HepG2 (cell line): ENCODE measurements at regions not wholly inside any gene's neighbourhood (a gene's known extent, or its start where the extent isn't known, plus 50 kb on each side); places are given as distances from the start of the nearest gene placed in this dataset.

Experiments used
- ATAC-seq: fragments of 200-7000 bp; cut with Tn5 transposase; 3 replicates; pipeline ENCODE4 v1.9.1; 2020; ENCODE audit warnings: mild to moderate bottlenecking, moderate library complexity
- BruUV-seq: library from RNA; stranded (reverse); fragments of 400-500 nt; replicated peaks from 2 replicates; lab custom pipeline; 2021; lab: Mats Ljungman, UMichigan
- CTCF ChIA-PET: fragments of 300-600 bp; formaldehyde crosslinking; extraction: SDS; loops from one replicate; lab custom pipeline; 2021; ENCODE audit warnings: low total read pairs, inconsistent platforms, low intra/inter-chr PET ratio; lab: Yijun Ruan, JAX
- POLR2A ChIA-PET: fragments of 350-600 bp; sonication (Branson Sonifier 250); formaldehyde crosslinking; loops from one replicate; lab custom pipeline; 2020; ENCODE audit warnings: antibody characterized with exemption, inconsistent platforms; lab: Yijun Ruan, JAX
- DNase-seq: peaks from one replicate; pipeline ENCODE4 v3.0.0-alpha.2; 2015; ENCODE audit warnings: low spot score
- FAIRE-seq: peaks from 3 replicates; lab custom pipeline; 2011; peaks lifted over from hg19 to GRCh38; lab: Jason Lieb, UNC
- H2AFZ ChIP-seq: one replicate; pipeline ENCODE4 v1.6.1; 2011; ENCODE audit warnings: low read length, inconsistent platforms
- H3K27ac ChIP-seq: fragments of 300-600 bp; 3 replicates; pipeline ENCODE4 v1.8.0; 2011; ENCODE audit warnings: mixed run types, mild to moderate bottlenecking, mixed read lengths, low read length, inconsistent platforms; ENCODE audit not compliant: insufficient read depth; ENCODE audit errors: extremely low read length
- H3K27me3 ChIP-seq, 2 experiments: fragments of 200-600 bp in 1 of 2; 2 replicates in 1 of 2; 3 replicates in 1 of 2; pipeline versions ENCODE4 v1.6.0 to v1.8.0; 2011; ENCODE audit warnings: low read length in 2 of 2, mild to moderate bottlenecking in 2 of 2, moderate library complexity in 2 of 2, inconsistent platforms in 1 of 2; ENCODE audit not compliant: insufficient read depth in 2 of 2, control insufficient read depth in 1 of 2
- H3K36me3 ChIP-seq, 2 experiments: fragments of 200-600 bp in 1 of 2; replicated peaks in 1 of 2; 2 replicates in 1 of 2; 3 replicates in 1 of 2; pipeline versions ENCODE4 v1.5.1 to v1.8.0; 2011; ENCODE audit warnings: low read length in 2 of 2, inconsistent platforms in 1 of 2; ENCODE audit not compliant: insufficient read depth in 2 of 2, control insufficient read depth in 1 of 2
- H3K4me1 ChIP-seq: 2 replicates; pipeline ENCODE4 v1.5.1; 2012; ENCODE audit warnings: low read length, inconsistent platforms; ENCODE audit not compliant: insufficient read depth
- H3K4me2 ChIP-seq: 2 replicates; pipeline ENCODE4 v1.6.0; 2011; ENCODE audit warnings: low read depth, low read length, inconsistent platforms
- H3K4me3 ChIP-seq, 3 experiments: fragments of 200-600 bp in 1 of 3; sonication (generic), shearing (Covaris generic) in 1 of 3; replicated peaks in 1 of 3; 2 replicates each; pipeline ENCODE4 v1.5.1; 2011 to 2016; ENCODE audit warnings: low read length in 3 of 3, inconsistent platforms in 2 of 3, low read depth in 2 of 3, mild to moderate bottlenecking in 2 of 3, control low read depth in 1 of 3, mixed read lengths in 1 of 3; ENCODE audit not compliant: insufficient read depth in 1 of 3
- H3K79me2 ChIP-seq: one replicate; pipeline ENCODE4 v1.6.1; 2011; ENCODE audit warnings: low read length, inconsistent platforms; ENCODE audit not compliant: insufficient read depth
- H3K9ac ChIP-seq: 2 replicates; pipeline ENCODE4 v1.6.0; 2011; ENCODE audit warnings: mild to moderate bottlenecking, low read depth, low read length, inconsistent platforms; ENCODE audit not compliant: insufficient read depth
- H3K9me3 ChIP-seq: 2 replicates; pipeline ENCODE4 v1.5.1; 2012; ENCODE audit warnings: mild to moderate bottlenecking, low read length
- H4K20me1 ChIP-seq: 2 replicates; pipeline ENCODE4 v1.6.0; 2011; ENCODE audit warnings: inconsistent platforms, mild to moderate bottlenecking, low read length, moderate library complexity; ENCODE audit not compliant: insufficient read depth
- ATF7 ChIP-seq, 2 experiments: fragments of 450-650 bp in 1 of 2; sonication (generic) in 1 of 2; formaldehyde crosslinking in 1 of 2; IDR thresholded peaks; 2 replicates each; pipeline versions ENCODE4 v1.4.0 to v1.6.1; 2016 to 2020; ENCODE audit warnings: antibody characterized with exemption in 1 of 2, mild to moderate bottlenecking in 1 of 2, missing genetic modification reagents in 1 of 2
- SETDB1 ChIP-seq: sonication (generic); formaldehyde crosslinking; IDR thresholded peaks from 2 replicates; pipeline ENCODE4 v1.5.1; 2020; ENCODE audit warnings: missing genetic modification reagents, mild to moderate bottlenecking, borderline replicate concordance
- ZKSCAN1 ChIP-seq: fragments of 150-350 bp; IDR thresholded peaks from 2 replicates; pipeline ENCODE4 v1.6.1; 2014; ENCODE audit warnings: low read length
- ZNF296 ChIP-seq: sonication (generic); formaldehyde crosslinking; conservative IDR thresholded peaks from 2 replicates; pipeline ENCODE4 v1.5.0; 2020; ENCODE audit warnings: mild to moderate bottlenecking, missing genetic modification reagents
- WGBS: methylation state at CpG from one replicate; pipeline ENCODE4 v1.1.6; 2017; ENCODE audit warnings: low lambda C conversion rate; 5-methylcytosine and 5-hydroxymethylcytosine counted together
- in situ Hi-C: cut with HindIII; loops from 2 replicates; pipeline ENCODE4 v1.10.0; 2017; ENCODE audit warnings: low pct_unique_long_range_greater_than_20kb; ENCODE audit not compliant: extremely low pct_ligation_motif_present
- intact Hi-C: fragments of 100-400 bp; cut with micrococcal nuclease; formaldehyde crosslinking; loops from one replicate; pipeline ENCODE4 v1.10.0; 2022; ENCODE audit not compliant: unreplicated experiment

DNA sequence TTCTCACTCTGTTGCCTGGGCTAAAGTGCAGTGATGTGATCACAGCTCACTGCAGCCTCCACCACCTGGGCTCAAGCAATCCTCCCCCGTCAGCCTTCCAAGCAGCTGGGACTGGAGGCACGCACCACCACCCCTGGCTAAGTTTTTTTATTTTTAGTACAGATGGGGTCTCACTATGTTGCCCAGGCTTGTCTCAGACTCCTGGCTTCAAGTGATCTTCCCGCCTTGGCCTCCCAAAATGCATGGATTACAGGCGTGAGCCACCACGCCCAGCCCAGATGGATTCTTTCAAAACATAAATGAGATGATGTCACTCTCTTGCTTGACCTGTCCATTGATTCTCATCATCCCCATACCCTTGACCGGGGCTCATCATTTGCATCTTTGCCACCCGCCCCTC is 72.6 kb upstream of the SLC6A6 start:
- no TSS peak for BruUV-seq
- TF ChIP-seq SETDB1 (CRISPR knock-in tag) (no peak), ATF7 (IDR thresholded peaks at IDR 0.05) (peak; percentile 35; the same call in 1 of the 2 replicates), ATF7 (CRISPR knock-in tag; IDR thresholded peaks at IDR 0.05) (no peak)
- POLR2A ChIA-PET: no interaction called here
- H3K36me3 ChIP-seq: no peaks in the 10 kb centered on the region
- no peak for DNase-seq
- in situ Hi-C loops (no loop called here), intact Hi-C loops (no loop called here)
- FAIRE-seq: no peak
- WGBS: 46% methylated on average over 7 of the region's 7 CpGs
- no peaks in the 10 kb centered on the region for H4K20me1 ChIP-seq
- no peaks in the 10 kb centered on the region for H3K9me3 ChIP-seq
- CTCF ChIA-PET: no interaction called here
- H3K9ac ChIP-seq: no peak overlapping the region
- no peak overlapping the region for H3K27ac ChIP-seq
- H2AFZ ChIP-seq: no peak overlapping the region
- no peak overlapping the region for H3K4me3 ChIP-seq
- H3K27me3 ChIP-seq: no peaks in the 10 kb centered on the region
- no peak overlapping the region for H3K4me2 ChIP-seq
- H3K79me2 ChIP-seq: no peaks in the 10 kb centered on the region
- ATAC-seq: no peak
- peaks cover 18% of the 10 kb centered on the region for H3K4me1 ChIP-seq

DNA sequence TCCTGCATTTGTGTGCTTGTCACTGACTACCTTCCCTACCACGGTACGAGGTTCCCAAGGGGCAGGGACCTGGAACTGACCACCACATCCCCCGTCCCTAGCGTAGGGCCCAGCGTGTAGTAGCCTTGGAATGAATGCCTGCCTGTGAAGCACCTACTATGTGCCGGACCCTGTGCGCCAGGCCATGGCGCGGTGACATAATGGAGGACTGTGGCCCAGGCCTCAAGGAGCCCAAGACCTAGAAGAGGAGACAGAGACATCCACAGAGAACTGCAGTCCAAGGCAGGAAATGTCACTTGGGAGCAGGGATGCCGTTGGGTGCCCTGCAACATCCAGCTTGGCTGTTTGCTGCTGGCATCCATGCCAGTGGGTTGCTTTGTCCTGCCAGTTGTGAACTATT is 71.9 kb upstream of the SLC6A6 start:
- WGBS: 42% methylated on average over 9 of the region's 10 CpGs
- DNase-seq: no peak
- H3K9ac ChIP-seq: no peak overlapping the region
- no peaks in the 10 kb centered on the region for H3K9me3 ChIP-seq
- H3K4me2 ChIP-seq: no peak overlapping the region
- FAIRE-seq: no peak
- H3K27ac ChIP-seq: no peak overlapping the region
- ATAC-seq: no peak
- in situ Hi-C loops: no loop called here
- no peaks in the 10 kb centered on the region for H3K36me3 ChIP-seq
- H3K4me3 ChIP-seq: no peak overlapping the region
- H4K20me1 ChIP-seq: no peaks in the 10 kb centered on the region
- intact Hi-C loops: no loop called here
- peaks cover 13% of the 10 kb centered on the region for H3K4me1 ChIP-seq
- no peak overlapping the region for H2AFZ ChIP-seq
- ChIA-PET CTCF (no interaction called here), POLR2A (no interaction called here)
- no TSS peak for BruUV-seq
- H3K27me3 ChIP-seq: no peaks in the 10 kb centered on the region
- no peaks in the 10 kb centered on the region for H3K79me2 ChIP-seq
- TF ChIP-seq ZKSCAN1: 0 out of 2 replicates have a peak, but pooled peaks have one; percentile 43
- TF ChIP-seq ZNF296: no peak
